PC-3 (cell line): ENCODE measurements at regions not wholly inside any gene's neighbourhood (a gene's known extent, or its start where the extent isn't known, plus 50 kb on each side); places are given as distances from the start of the nearest gene placed in this dataset.

ENCODE experiments used
- CTCF ChIP-seq: fragments of 300-600 bp; sonication (generic); conservative IDR thresholded peaks from 2 replicates; pipeline ENCODE4 v1.5.1; 2017; ENCODE audit warnings: antibody characterized with exemption, low read depth, mild to moderate bottlenecking, low read length
- EZH2phosphoT487 ChIP-seq: fragments of 300-600 bp; sonication (generic); IDR thresholded peaks from 2 replicates; pipeline ENCODE4 v1.6.1; 2018; ENCODE audit warnings: mild to moderate bottlenecking, antibody characterized with exemption, low read length, borderline replicate concordance

GRCh38 chr2:63716146-63716545 is 125.5 kb upstream of the UGP2 start:
- TF ChIP-seq CTCF (no peak), EZH2phosphoT487 (no peak)
